ENCODE measurements at regions not wholly inside any gene's neighbourhood (a gene's known extent, or its start where the extent isn't known, plus 50 kb on each side); places are given as distances from the start of the nearest gene placed in this dataset.

- TF ChIP-seq SP1 (IDR thresholded peaks at IDR 0.05) = no peak
- ChIA-PET POLR2A (no interaction called here), CTCF (no interaction called here)
- no peak for DNase-seq (ENCODE audit: extremely low spot score)
Measured at GRCh38 chr1:29489471-29489870, 253.1 kb downstream of the PTPRU start.

- no peak for TF ChIP-seq BHLHE40 (IDR thresholded peaks at IDR 0.05; ENCODE audit: borderline replicate concordance)
- no peak for TF ChIP-seq ZNF384 (IDR thresholded peaks at IDR 0.05)
- no peak for TF ChIP-seq LEF1 (IDR thresholded peaks at IDR 0.05; ENCODE audit: borderline replicate concordance)
- no peak for TF ChIP-seq FOXA1 (IDR thresholded peaks at IDR 0.05)
- TF ChIP-seq TARDBP (IDR thresholded peaks at IDR 0.05) = no peak
- TF ChIP-seq ELF4 (IDR thresholded peaks at IDR 0.05) = no peak
- TF ChIP-seq SP1 (IDR thresholded peaks at IDR 0.05) = no peak
- no peak for TF ChIP-seq PKNOX1 (IDR thresholded peaks at IDR 0.05)
- no peak for TF ChIP-seq CTBP1 (IDR thresholded peaks at IDR 0.05; ENCODE audit: borderline replicate concordance)
- no peak for TF ChIP-seq ARNT (IDR thresholded peaks at IDR 0.05)
- no peak for TF ChIP-seq SUZ12 (IDR thresholded peaks at IDR 0.05)
- no peak for TF ChIP-seq FOXM1 (IDR thresholded peaks at IDR 0.05; ENCODE audit: borderline replicate concordance)
- no peak for TF ChIP-seq FOXK2 (IDR thresholded peaks at IDR 0.05)
- TF ChIP-seq L3MBTL2 (conservative IDR thresholded peaks at IDR 0.05) = no peak
- no peak for TF ChIP-seq NFRKB (IDR thresholded peaks at IDR 0.05)
- TF ChIP-seq HDGF (IDR thresholded peaks at IDR 0.05; ENCODE audit: borderline replicate concordance) = no peak
- ChIA-PET CTCF (no interaction called here), POLR2A (no interaction called here)
- no peak for DNase-seq (ENCODE audit: extremely low spot score)
Measured at GRCh38 chr1:29488794-29489311, 252.5 kb downstream of the PTPRU start.

GRCh38 chr1:29488086-29488793, 251.9 kb downstream of the PTPRU start:
- TF ChIP-seq TARDBP (IDR thresholded peaks at IDR 0.05) (no peak), FOXA1 (IDR thresholded peaks at IDR 0.05) (no peak), CTBP1 (IDR thresholded peaks at IDR 0.05; ENCODE audit: borderline replicate concordance) (no peak), ZNF384 (IDR thresholded peaks at IDR 0.05) (no peak), ELF4 (IDR thresholded peaks at IDR 0.05) (no peak), ARNT (IDR thresholded peaks at IDR 0.05) (no peak), L3MBTL2 (conservative IDR thresholded peaks at IDR 0.05) (no peak), FOXM1 (IDR thresholded peaks at IDR 0.05; ENCODE audit: borderline replicate concordance) (no peak), LEF1 (IDR thresholded peaks at IDR 0.05; ENCODE audit: borderline replicate concordance) (no peak)
- ChIA-PET CTCF (no interaction called here), POLR2A (no interaction called here)
- DNase-seq (ENCODE audit: extremely low spot score) = no peak

GRCh38 chr1:29487291-29487690, 251.0 kb downstream of the PTPRU start:
- ChIA-PET POLR2A (no interaction called here), CTCF (no interaction called here)
- TF ChIP-seq L3MBTL2 (conservative IDR thresholded peaks at IDR 0.05) = no peak
- no peak for DNase-seq (ENCODE audit: extremely low spot score)

- ChIA-PET POLR2A (no interaction called here), CTCF (no interaction called here)
- TF ChIP-seq FOXK2 (IDR thresholded peaks at IDR 0.05) (no peak), FOXA1 (IDR thresholded peaks at IDR 0.05) (no peak), ARNT (IDR thresholded peaks at IDR 0.05) (no peak), LEF1 (IDR thresholded peaks at IDR 0.05; ENCODE audit: borderline replicate concordance) (no peak), L3MBTL2 (conservative IDR thresholded peaks at IDR 0.05) (no peak), ELF4 (IDR thresholded peaks at IDR 0.05) (no peak), NFRKB (IDR thresholded peaks at IDR 0.05) (no peak), FOXM1 (IDR thresholded peaks at IDR 0.05; ENCODE audit: borderline replicate concordance) (no peak), HDGF (IDR thresholded peaks at IDR 0.05; ENCODE audit: borderline replicate concordance) (no peak), TARDBP (IDR thresholded peaks at IDR 0.05) (no peak), PKNOX1 (IDR thresholded peaks at IDR 0.05) (no peak), SP1 (IDR thresholded peaks at IDR 0.05) (no peak), SUZ12 (IDR thresholded peaks at IDR 0.05) (no peak), ZNF384 (IDR thresholded peaks at IDR 0.05) (no peak), CTBP1 (IDR thresholded peaks at IDR 0.05; ENCODE audit: borderline replicate concordance) (no peak), BHLHE40 (IDR thresholded peaks at IDR 0.05; ENCODE audit: borderline replicate concordance) (no peak)
- DNase-seq (ENCODE audit: extremely low spot score) = no peak
Measured at GRCh38 chr1:29485096-29485925, 249.0 kb downstream of the PTPRU start.

GRCh38 chr1:29482991-29483390, 246.7 kb downstream of the PTPRU start:
- ChIA-PET CTCF (no interaction called here), POLR2A (no interaction called here)
- no peak for DNase-seq (ENCODE audit: extremely low spot score)
- no peak for TF ChIP-seq FOXA1 (IDR thresholded peaks at IDR 0.05)
- TF ChIP-seq ARNT (IDR thresholded peaks at IDR 0.05) = no peak
- no peak for TF ChIP-seq ZNF384 (IDR thresholded peaks at IDR 0.05)

GRCh38 chr1:29482064-29482463, 245.7 kb downstream of the PTPRU start:
- no peak for DNase-seq (ENCODE audit: extremely low spot score)
- TF ChIP-seq CTBP1 (IDR thresholded peaks at IDR 0.05; ENCODE audit: borderline replicate concordance) (no peak), PKNOX1 (IDR thresholded peaks at IDR 0.05) (peak; percentile 7; the same call in 1 of the 2 replicates)
- CTCF ChIA-PET = no interaction called here

More at GRCh38 chr1:29482064-29482463, 245.7 kb downstream of the PTPRU start:
- POLR2A ChIA-PET = no interaction called here
